Transverse colon (tissue), 3 donors: ENCODE measurements at regions not wholly inside any gene's neighbourhood (a gene's known extent, or its start where the extent isn't known, plus 50 kb on each side); places are given as distances from the start of the nearest gene placed in this dataset.

Experiments
- EP300 ChIP-seq: sonication (generic); formaldehyde crosslinking; IDR thresholded peaks from one replicate; pipeline ENCODE4 v1.6.1; 2017; ENCODE audit warnings: antibody characterized with exemption, low read depth
- POLR2A ChIP-seq: fragments of 450-650 bp; IDR thresholded peaks from one replicate; pipeline ENCODE4 v1.6.1; 2016; ENCODE audit warnings: antibody characterized with exemption, mild to moderate bottlenecking, moderate library complexity
- TF ChIP-seq, protein P1 (sequence below), 5 experiments: fragments of 200-600 bp in 3 of 5; fragments of 450-650 bp in 2 of 5; sonication (generic) in 3 of 5; IDR thresholded peaks; 1 replicate in 2 of 5; 2 replicates in 3 of 5; pipeline ENCODE4 v1.5.1; 2016 to 2017; ENCODE audit warnings: antibody characterized with exemption in 5 of 5, inconsistent platforms in 3 of 5, mild to moderate bottlenecking in 2 of 5, moderate library complexity in 1 of 5

DNA sequence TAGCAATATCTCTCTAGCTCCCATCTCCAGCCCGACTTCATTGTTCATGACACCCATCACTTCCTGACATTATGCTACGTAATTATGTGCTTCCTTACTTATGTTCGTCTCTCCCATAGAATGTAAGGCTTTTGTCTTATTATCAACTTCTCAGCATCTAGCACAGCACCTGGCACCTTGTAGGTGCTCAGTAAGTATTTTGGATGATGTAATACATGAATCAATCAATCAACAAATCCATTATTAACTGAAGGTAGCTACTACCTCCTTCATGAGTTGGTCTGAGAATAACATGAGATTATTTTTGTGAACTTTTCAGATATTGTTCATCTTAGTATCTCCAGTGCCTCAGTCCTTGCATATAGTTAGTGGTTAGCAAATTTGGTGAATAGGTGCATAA is 109.3 kb downstream of the EN1 start:
- TF ChIP-seq, protein P1, sequence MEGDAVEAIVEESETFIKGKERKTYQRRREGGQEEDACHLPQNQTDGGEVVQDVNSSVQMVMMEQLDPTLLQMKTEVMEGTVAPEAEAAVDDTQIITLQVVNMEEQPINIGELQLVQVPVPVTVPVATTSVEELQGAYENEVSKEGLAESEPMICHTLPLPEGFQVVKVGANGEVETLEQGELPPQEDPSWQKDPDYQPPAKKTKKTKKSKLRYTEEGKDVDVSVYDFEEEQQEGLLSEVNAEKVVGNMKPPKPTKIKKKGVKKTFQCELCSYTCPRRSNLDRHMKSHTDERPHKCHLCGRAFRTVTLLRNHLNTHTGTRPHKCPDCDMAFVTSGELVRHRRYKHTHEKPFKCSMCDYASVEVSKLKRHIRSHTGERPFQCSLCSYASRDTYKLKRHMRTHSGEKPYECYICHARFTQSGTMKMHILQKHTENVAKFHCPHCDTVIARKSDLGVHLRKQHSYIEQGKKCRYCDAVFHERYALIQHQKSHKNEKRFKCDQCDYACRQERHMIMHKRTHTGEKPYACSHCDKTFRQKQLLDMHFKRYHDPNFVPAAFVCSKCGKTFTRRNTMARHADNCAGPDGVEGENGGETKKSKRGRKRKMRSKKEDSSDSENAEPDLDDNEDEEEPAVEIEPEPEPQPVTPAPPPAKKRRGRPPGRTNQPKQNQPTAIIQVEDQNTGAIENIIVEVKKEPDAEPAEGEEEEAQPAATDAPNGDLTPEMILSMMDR (IDR thresholded peaks at IDR 0.05) = no peak
- no peak for TF ChIP-seq POLR2A
- TF ChIP-seq EP300 = no peak
